G401 (cell line): ENCODE measurements at regions not wholly inside any gene's neighbourhood (a gene's known extent, or its start where the extent isn't known, plus 50 kb on each side); places are given as distances from the start of the nearest gene placed in this dataset.
"Not testable (repeated sequence)": the region's sequence is repeated elsewhere in the genome, so short reads cannot be mapped to it uniquely, and the experiment has no call there.

ENCODE experiments used
- DNase-seq: peaks from one replicate; pipeline ENCODE4 v3.0.0-alpha.2; 2015; ENCODE audit warnings: low spot score
- in situ Hi-C: cut with HindIII; loops from 2 replicates; pipeline ENCODE4 v1.10.0; 2016; ENCODE audit warnings: low sequenced_read_pairs, mixed read lengths

DNA sequence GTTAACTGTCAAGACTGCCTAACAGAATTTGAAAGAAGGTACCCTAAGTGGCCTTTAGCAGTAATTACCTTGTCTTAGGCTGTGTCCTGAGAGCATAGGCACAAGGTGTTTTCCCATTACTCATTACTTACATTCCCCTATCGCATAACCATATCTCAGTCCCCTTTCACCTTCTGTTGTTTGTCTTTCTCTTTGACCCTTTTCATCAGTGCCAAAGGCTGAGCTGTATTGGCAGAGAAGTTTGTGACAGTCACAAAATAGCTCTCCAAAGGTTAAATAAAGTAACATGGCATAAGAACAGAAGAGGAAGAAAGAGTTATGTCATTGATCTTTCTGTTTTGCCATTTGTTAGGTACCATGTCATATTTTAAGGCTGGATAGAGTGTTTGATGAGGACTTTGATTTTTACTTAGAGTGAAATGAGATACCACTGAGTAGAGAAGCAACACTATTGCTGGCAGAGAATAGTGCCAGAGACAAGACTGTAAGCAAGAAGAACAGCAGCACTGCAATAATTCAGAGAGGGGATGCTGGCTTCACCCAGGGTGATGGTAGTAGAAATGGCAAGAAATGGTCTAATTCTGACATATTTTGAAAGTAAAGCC lies 497.8 kb downstream of the TTLL7 start:
- DNase-seq: no peak
- in situ Hi-C loops: no loop called here

DNA sequence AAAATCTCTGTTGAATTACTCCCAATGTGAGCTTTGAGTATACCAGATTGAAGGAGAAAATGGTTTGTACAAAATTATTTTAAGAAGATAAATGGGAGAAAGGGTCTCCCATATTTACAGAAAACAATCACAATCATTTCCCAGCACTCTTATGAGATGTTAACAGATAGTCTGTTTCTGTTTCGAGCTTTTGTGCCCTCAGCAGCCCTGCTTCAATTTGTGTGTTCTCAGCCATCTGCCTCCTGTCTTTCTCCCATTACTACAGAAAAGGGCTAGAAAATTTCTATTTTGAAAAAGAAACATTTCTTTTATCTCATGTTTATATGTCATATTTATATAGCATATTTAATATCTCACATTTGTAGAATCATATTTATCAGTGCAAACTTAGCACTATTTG lies 498.4 kb downstream of the TTLL7 start:
- in situ Hi-C loops: no loop called here
- DNase-seq: no peak

DNA sequence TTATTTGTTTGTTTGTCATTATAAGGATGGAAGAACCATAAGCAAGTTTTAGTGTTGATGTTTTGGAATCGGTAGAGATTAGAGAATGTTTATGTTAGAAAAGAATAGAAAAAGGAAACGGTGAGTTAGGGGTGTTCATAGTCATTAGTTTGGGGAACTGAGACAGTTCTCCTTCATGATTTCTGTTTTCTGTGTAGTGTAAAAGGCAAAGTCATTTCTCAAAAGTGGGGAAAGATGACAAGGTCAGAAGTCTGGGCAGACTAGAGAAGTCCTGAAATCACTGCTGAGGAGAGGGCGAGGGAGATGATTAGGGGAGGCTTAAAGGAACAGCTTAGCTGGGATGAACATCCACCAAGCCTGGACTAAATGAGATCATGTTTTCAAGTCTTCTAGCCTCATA lies 498.9 kb downstream of the TTLL7 start:
- in situ Hi-C loops: no loop called here

DNA sequence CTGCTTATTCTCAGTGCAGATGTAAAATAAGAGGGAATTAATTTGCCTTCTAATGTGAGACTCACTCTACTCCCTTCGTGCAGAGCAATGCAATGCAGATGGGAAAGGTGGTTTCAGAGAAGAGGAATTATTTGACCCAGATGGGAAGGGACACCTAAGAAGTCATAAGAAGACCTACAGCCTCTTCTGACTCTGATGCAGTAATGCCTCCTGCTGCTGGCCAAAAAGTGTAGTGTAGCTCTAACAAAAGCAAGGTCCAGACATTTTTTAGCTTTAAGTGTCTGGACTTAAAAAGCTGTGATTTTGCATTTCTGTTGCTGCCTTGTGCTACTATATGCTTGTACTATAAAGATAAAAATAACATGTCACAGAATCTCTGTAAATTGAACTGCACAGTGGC lies 501.4 kb downstream of the TTLL7 start:
- in situ Hi-C loops: no loop called here
- DNase-seq: no peak

More for the DNA sequence above, 498.9 kb downstream of the TTLL7 start:
- DNase-seq: no peak

DNA sequence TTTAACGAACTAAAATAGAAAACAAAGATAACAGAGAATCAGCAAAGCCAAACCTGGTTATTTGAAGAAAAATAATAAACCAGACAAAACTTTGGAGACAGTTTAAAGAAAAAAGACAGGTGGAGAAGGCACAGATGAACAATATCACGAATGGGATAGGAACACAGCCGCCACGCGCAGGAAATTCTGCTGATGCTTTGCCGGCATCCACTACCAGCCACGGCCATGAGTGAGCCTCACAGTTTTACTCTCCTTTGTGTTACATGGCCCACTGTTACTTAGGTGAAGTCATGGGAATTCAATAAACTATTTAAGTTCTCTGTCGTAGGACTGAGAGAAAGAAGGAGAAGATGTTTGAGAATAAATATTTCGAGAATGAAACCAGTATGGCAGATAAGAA lies 503.4 kb downstream of the TTLL7 start:
- no peak for DNase-seq
- in situ Hi-C loops: no loop called here

DNA sequence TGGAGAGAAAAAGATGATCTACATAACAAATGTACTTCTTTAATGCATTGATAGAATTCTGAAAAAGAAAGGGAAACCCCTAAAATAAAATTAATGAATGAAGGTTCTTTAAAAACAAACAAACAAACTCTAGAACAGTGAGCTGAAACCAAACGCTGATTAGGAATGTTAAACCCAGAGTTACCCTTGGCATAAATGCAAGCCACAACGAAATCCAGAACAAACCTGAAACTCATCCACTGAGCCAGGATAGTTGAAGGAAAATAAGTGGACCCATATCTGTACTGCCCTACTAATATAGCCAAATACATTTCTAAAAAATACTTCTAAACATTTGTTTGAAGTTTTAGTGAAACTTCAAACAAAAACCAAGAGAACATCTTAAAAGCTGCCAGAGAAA lies 505.3 kb downstream of the TTLL7 start:
- in situ Hi-C loops: no loop called here
- no peak for DNase-seq

DNA sequence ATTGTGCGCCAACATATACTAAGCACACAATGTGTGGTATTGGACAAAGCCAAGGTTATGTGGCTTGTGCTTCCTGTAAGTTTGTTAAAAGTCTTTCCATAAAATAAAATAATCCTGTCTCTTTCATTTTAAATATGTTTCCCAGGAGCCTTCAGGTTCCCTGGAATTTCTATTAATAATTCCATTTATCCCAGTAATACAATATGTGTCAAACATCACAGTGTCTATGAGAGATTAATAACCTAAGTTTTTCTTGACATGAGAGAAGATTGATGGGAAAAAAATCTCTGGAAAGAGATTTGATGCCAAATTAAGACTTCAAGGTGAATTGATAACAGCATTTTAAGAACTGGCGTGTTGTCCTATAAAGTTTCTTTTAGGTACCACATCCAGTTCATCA lies 507.0 kb downstream of the TTLL7 start:
- in situ Hi-C loops: no loop called here
- DNase-seq: no peak

DNA sequence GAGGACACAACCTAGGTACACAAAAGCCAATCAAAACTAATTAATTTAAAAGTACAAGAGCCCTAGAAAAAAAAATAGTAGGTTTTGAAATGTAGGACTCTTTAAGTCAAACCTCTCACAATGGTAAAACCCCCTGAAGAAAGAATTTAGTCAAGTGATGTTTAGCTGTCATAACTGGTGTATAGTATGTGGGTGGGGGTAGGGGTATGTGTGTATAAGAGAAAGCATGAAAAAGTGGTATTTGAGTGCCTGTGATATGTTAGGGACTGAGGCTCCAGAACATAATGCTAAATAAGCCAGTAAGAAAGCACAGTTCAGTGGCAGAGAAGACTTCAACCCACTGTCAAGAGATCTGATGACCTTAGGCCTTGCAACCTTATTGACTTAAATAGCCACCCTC lies 507.9 kb downstream of the TTLL7 start:
- in situ Hi-C loops: no loop called here
- DNase-seq: no peak

DNA sequence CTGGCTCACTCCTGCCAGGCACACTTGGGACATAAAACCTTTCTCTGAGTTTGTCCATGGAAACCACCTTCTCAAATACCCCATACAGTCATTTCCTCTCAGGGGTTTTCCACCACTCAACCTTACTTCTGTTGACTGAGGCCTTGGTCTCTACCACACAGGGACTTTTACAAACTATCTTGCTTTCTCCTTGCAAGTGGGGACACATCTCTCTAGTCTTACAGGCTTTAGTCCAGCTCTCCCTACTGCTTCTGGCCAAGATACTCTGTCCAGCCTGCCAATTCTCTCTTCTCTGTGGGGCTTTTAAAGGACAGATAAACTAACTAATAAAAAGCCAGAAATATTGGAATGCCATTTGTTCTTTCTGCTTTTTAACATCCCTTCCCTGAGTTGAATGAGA lies 510.8 kb downstream of the TTLL7 start:
- in situ Hi-C loops: not testable (repeated sequence)

DNA sequence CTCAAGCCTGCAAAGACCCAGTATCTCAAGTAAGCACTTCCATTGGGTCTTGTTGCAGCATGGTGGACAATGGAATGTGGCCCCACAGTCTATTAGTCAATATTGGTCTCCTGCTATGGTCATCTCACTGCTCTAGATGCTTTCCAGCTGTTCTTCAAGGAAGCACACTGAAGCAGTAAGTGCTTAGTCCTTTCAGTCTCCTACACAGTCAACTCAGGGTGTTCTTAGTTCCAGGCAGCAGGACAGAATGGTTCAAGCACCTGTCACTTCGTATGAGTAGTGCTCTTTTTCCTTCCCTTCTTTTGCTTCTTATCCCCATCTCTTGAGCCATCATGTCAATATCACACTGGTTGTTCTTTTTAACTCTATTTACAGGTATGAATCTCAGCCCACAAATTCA lies 511.5 kb downstream of the TTLL7 start:
- DNase-seq, in situ Hi-C loops: not testable (repeated sequence)

More for the DNA sequence above, 510.8 kb downstream of the TTLL7 start:
- DNase-seq: not testable (repeated sequence)

DNA sequence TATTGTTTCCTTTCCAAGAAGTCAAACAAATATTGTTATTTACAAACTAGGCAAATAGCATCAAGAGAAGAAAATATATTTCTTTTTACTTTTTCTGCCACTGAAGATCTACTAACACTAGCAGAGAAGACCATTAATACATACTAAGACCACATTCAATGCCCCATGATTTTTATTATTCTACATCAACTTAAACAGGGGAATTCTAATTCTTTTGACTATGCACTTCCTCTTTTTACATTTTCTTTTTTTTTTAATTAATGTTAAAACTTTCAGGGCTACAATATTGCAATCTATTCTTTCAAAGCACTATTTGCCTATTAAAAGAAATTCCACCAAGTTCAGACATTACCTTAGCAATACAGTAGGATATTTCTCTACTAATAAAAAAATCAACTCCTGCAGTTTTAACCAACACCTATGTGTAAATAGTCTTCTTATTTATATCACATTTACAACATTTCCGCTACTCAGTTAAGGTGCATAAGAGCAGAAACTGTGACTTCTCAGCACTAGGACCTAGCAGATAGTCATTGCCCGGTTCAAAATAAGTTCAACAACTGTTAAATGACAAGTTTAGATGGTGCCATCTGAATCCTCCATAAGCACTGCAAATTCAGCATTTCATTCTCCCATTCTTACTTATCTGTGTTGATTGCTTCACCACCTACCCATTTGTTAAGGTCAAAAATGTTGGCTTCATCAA lies 513.5 kb downstream of the TTLL7 start:
- DNase-seq, in situ Hi-C loops: not testable (repeated sequence)

DNA sequence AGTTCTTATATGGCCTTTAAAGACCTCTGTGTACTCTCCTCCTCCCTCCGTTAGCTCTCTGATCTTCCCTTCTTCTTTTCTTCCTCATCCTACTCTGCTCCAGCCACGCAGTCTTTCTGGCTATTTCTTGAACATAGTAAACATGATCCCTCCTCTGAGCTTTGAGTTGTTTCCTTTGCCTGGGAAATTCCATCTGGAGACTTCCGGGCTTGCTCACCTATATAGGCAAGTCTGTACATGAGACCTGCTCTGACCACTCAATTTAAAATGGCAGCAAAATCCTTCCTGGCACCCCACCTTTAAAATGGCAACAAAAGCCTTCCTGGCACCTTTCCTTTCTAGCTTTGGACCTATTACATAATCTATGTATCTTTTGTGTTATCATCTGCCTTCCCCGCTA lies 517.6 kb downstream of the TTLL7 start:
- DNase-seq, in situ Hi-C loops: not testable (repeated sequence)

DNA sequence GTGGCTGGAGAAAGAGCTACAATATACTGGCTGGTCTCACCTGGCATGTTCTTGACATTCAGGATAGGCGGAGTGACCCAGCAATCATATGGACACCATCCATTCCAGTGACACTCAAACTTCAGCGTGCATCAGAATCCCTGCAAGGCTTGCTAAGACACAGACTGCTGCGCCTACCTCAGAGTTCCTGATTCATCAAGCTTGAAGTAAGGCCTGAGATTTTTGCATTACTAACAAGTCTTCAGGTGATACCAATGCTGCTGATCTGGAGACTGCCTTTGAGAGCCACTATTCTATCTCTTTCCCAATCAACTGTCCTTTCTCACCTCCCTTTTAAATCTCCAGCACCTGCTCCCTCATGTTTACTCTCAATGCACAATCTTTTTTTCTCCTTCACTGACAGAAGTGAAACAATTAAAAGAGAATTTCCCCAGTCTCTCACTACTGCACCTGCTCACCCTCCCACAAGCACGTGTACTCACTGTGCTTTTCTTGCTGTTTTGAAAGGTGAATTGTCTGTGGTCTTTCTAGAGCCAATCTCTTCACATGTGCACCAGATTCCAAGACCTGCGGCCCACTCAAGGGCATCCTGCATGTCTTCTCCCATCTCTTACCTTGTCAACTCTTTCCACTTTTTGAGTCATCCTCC lies 519.2 kb downstream of the TTLL7 start:
- DNase-seq, in situ Hi-C loops: not testable (repeated sequence)

DNA sequence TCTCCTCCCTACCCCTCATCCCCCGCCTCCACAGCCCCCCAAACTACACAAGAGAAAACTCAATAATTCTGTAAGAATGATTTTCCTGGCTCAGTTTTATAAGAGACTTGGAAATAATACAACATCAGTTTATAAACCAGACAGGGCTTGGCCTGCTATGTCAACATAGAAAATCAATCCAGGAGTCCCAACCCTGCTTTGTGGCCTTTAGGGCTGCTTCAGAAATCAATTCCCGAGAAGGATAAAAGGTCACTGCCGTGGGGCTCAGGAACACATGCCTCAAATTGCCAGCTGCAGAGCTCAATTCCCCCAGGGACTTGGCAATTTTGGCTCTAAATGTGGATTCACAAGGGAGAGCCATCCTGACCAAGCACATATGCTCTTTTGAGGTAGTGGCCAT lies 520.8 kb downstream of the TTLL7 start:
- in situ Hi-C loops: not testable (repeated sequence)

DNA sequence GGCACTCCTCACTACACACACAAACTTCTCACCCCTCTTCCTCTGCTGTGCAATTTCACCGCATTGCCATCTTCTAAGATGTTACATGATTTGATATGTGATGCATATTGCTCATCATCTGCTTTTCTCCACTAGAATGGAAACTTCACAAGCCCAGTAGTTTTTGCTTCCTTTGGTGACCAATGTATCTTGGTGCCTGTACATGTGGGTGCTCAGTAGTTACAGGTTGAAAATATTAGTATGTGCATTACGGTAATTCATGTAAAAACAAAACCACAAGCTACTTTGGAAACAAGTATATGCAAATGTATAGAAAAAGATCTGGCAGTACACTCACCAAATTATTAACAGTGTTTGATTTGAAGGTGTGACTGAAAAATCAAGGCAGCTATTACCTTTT lies 522.4 kb downstream of the TTLL7 start:
- in situ Hi-C loops, DNase-seq: not testable (repeated sequence)

More for the DNA sequence above, 520.8 kb downstream of the TTLL7 start:
- DNase-seq: not testable (repeated sequence)

DNA sequence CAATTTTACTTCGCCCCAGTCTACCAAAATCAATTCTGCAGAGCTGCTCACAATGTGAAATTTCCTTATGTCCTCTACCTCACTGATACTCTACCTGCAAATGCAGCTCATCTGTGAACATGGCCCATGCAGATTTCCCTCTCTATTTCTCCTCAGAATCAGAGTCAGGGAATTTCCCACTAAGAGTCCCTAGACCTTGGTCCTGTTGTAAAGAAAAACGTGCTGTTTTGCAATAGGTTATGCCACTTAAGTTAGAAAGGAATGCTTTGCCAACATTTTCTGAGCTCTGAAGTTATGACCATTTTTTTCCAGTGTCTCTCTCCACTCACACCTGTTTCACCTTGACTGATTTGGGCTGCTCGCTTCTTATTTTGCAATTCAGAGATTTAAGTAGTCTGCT lies 524.0 kb downstream of the TTLL7 start:
- not testable (repeated sequence) for DNase-seq

DNA sequence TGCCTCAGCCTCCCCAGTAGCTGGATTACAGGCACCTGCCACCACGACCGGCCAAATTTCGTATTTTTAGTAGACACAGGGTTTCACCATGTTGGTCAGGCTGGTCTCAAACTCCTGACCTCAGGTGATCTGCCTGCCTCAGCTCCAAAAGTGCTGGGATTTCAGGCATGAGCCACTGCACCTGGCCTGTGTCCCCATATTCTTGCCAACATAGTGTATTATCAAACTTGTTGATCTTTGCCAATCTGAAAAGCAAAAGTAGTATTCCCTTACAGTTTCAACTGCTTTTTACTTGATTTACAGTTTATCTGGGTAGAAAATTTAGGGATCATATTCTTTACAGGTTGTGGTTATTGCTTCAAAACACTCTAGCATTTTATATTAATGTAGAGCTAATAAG lies 524.9 kb downstream of the TTLL7 start:
- DNase-seq, in situ Hi-C loops: not testable (repeated sequence)

More for the DNA sequence above, 524.0 kb downstream of the TTLL7 start:
- in situ Hi-C loops: not testable (repeated sequence)

DNA sequence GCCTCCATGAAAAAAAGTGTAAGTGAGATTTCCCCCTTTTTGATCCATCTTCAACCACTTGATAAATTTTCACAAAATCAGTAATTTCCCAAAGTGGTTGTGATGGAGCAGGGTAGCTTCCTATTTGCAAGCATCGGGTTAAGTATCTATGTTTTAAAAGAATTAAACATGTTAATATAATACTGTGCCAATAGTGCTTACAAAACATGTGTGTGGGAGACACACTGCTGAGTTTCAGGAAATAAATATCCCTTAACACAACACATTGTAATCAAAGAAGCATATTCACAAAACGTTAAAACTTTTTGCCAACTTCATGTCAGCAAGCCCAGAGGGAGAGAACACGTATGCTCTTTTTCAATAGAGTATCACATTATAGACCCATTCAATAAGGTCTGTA lies 526.9 kb downstream of the TTLL7 start:
- DNase-seq, in situ Hi-C loops: not testable (repeated sequence)

DNA sequence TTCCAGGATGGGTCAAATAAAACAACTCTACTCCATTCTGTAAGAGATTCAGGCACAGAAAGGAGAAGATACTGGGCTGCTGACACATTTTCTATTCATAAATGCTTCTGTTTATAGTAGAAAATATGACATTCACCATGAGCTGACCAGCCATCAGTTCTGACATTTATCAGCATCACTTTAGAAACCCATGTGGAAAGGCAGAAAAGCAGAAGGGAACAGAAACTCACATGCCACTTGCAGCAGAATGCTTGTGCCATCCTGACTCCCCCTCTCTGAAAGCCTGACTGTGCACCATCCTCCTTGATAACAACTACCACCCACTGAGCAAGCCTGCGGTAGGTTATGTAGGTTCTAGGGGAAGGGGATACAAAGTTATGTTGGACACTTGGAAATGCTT lies 527.7 kb downstream of the TTLL7 start:
- DNase-seq, in situ Hi-C loops: not testable (repeated sequence)

DNA sequence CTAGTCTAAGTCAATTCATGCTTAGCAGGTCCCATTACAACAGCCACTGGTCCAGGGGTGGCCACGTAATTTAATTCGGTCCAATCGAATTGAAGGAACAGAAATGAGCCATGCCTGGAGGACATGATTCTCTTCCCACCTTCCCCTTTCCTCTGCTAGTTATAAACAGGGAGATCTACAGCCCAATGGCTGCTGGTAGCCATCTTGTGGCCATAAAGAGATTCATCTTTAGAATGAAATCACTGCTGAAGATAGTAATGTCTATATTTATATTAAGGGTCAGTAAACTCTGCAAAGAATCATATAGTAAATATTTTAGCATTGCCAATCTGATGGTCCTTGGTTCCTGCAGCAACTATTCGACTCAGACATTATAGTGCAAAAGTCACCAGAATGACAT lies 530.6 kb downstream of the TTLL7 start:
- in situ Hi-C loops, DNase-seq: not testable (repeated sequence)
